ENCODE measurements at regions not wholly inside any gene's neighbourhood (a gene's known extent, or its start where the extent isn't known, plus 50 kb on each side); places are given as distances from the start of the nearest gene placed in this dataset.

GRCh38 chr18:22009242-22009641, 160.1 kb upstream of the GATA6 start:
- H4K20me1 ChIP-seq (ENCODE audit: insufficient read depth, low read length), result no peaks in the 10 kb centered on the region
- H3K27me3 ChIP-seq (ENCODE audit: insufficient read depth, low read length, poor library complexity), result no peaks in the 10 kb centered on the region
- no peak for DNase-seq
- ATAC-seq (ENCODE audit: insufficient read depth, low read depth), result no peak
- no peak overlapping the region for H3K27ac ChIP-seq (ENCODE audit: low read length)
- no peak overlapping the region for H3K4me2 ChIP-seq (ENCODE audit: insufficient read depth, low read length)
- no peak overlapping the region for H3K9ac ChIP-seq (ENCODE audit: low read depth, low read length)
- no peak overlapping the region for H3K4me3 ChIP-seq (ENCODE audit: low read depth in 1 of 2, low read length in 2 of 2)
- no peaks in the 10 kb centered on the region for H3K4me1 ChIP-seq (ENCODE audit: insufficient read depth, low read length)
- no peak overlapping the region for H2AFZ ChIP-seq (ENCODE audit: low read depth, low read length)
- no peaks in the 10 kb centered on the region for H3K36me3 ChIP-seq (ENCODE audit: insufficient read depth, low read length)
- no peak for TF ChIP-seq EZH2 (IDR thresholded peaks at IDR 0.05; ENCODE audit: borderline replicate concordance, low read depth, low read length, severe bottlenecking)
- TF ChIP-seq, protein P1, sequence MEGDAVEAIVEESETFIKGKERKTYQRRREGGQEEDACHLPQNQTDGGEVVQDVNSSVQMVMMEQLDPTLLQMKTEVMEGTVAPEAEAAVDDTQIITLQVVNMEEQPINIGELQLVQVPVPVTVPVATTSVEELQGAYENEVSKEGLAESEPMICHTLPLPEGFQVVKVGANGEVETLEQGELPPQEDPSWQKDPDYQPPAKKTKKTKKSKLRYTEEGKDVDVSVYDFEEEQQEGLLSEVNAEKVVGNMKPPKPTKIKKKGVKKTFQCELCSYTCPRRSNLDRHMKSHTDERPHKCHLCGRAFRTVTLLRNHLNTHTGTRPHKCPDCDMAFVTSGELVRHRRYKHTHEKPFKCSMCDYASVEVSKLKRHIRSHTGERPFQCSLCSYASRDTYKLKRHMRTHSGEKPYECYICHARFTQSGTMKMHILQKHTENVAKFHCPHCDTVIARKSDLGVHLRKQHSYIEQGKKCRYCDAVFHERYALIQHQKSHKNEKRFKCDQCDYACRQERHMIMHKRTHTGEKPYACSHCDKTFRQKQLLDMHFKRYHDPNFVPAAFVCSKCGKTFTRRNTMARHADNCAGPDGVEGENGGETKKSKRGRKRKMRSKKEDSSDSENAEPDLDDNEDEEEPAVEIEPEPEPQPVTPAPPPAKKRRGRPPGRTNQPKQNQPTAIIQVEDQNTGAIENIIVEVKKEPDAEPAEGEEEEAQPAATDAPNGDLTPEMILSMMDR (IDR thresholded peaks at IDR 0.05; ENCODE audit: borderline replicate concordance, extremely low read depth, low read length, poor library complexity, severe bottlenecking), result no peak
- no peaks in the 10 kb centered on the region for H3K9me3 ChIP-seq (ENCODE audit: insufficient read depth, low read length, severe bottlenecking)
- H3K79me2 ChIP-seq (ENCODE audit: insufficient read depth, low read length), result no peaks in the 10 kb centered on the region

DNA sequence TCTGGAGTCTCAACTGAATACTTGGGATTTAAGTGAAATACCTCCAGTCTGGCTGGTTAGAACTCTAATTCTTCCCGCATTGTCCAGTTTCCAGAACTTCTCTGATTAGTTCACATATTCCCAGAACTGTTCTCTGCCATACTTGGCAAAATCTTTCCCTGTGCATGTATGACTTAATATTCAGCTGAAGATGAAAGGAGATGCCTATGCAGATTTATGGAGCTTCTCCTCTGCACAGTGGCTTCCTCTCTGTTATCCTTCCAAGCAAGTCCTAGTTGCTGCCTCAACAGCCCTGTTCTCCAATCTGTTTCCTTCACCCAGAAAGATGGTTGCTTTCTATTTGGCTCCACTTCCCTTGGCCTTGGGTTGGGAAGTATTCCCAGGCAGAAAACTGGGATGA, 155.4 kb upstream of the GATA6 start:
- no peak overlapping the region for H2AFZ ChIP-seq (ENCODE audit: low read depth, low read length)
- no peak overlapping the region for H3K9ac ChIP-seq (ENCODE audit: low read depth, low read length)
- no peak for ATAC-seq (ENCODE audit: insufficient read depth, low read depth)
- H3K4me1 ChIP-seq (ENCODE audit: insufficient read depth, low read length), result peaks cover 7% of the 10 kb centered on the region
- H3K4me3 ChIP-seq (ENCODE audit: low read depth in 1 of 2, low read length in 2 of 2), result no peak overlapping the region
- H3K27me3 ChIP-seq (ENCODE audit: insufficient read depth, low read length, poor library complexity), result no peaks in the 10 kb centered on the region
- H3K36me3 ChIP-seq (ENCODE audit: insufficient read depth, low read length), result no peaks in the 10 kb centered on the region
- no peak overlapping the region for H3K27ac ChIP-seq (ENCODE audit: low read length)
- H3K9me3 ChIP-seq (ENCODE audit: insufficient read depth, low read length, severe bottlenecking), result no peaks in the 10 kb centered on the region
- H3K79me2 ChIP-seq (ENCODE audit: insufficient read depth, low read length), result no peaks in the 10 kb centered on the region
- H3K4me2 ChIP-seq (ENCODE audit: insufficient read depth, low read length), result no peak overlapping the region
- DNase-seq, result no peak
- H4K20me1 ChIP-seq (ENCODE audit: insufficient read depth, low read length), result no peaks in the 10 kb centered on the region
- TF ChIP-seq EZH2 (IDR thresholded peaks at IDR 0.05; ENCODE audit: borderline replicate concordance, low read depth, low read length, severe bottlenecking), result no peak
- TF ChIP-seq, protein P1 (IDR thresholded peaks at IDR 0.05; ENCODE audit: borderline replicate concordance, extremely low read depth, low read length, poor library complexity, severe bottlenecking), result no peak

DNA sequence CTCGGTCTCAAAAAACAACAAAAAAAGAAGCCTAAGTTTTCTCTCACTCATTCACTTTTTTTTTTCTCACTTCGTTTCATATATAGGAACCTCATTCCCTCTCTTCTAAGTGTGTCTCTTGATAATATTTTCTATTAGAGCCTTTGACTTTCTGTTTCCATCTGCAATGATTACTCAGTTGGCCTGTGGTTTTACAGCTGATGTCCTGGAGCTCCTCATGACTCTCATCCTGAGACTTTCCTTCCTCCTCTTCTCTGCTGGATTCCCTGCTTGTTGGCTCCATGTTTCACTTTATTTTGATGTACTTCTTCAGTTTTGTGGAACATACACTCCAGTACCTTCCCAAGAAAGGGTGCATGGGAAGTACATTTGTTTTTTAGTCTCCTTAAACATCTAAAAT, 154.2 kb upstream of the GATA6 start:
- no peaks in the 10 kb centered on the region for H3K9me3 ChIP-seq (ENCODE audit: insufficient read depth, low read length, severe bottlenecking)
- H3K4me3 ChIP-seq (ENCODE audit: low read depth in 1 of 2, low read length in 2 of 2), result no peak overlapping the region
- ATAC-seq (ENCODE audit: insufficient read depth, low read depth), result no peak
- no peak overlapping the region for H3K4me2 ChIP-seq (ENCODE audit: insufficient read depth, low read length)
- TF ChIP-seq, protein P1 (IDR thresholded peaks at IDR 0.05; ENCODE audit: borderline replicate concordance, extremely low read depth, low read length, poor library complexity, severe bottlenecking), result no peak
- no peak for TF ChIP-seq EZH2 (IDR thresholded peaks at IDR 0.05; ENCODE audit: borderline replicate concordance, low read depth, low read length, severe bottlenecking)
- H3K36me3 ChIP-seq (ENCODE audit: insufficient read depth, low read length), result no peaks in the 10 kb centered on the region
- no peak overlapping the region for H3K27ac ChIP-seq (ENCODE audit: low read length)
- H3K27me3 ChIP-seq (ENCODE audit: insufficient read depth, low read length, poor library complexity), result no peaks in the 10 kb centered on the region
- H4K20me1 ChIP-seq (ENCODE audit: insufficient read depth, low read length), result no peaks in the 10 kb centered on the region
- H2AFZ ChIP-seq (ENCODE audit: low read depth, low read length), result no peak overlapping the region
- DNase-seq, result no peak
- H3K79me2 ChIP-seq (ENCODE audit: insufficient read depth, low read length), result no peaks in the 10 kb centered on the region
- no peak overlapping the region for H3K9ac ChIP-seq (ENCODE audit: low read depth, low read length)
- H3K4me1 ChIP-seq (ENCODE audit: insufficient read depth, low read length), result peaks cover 13% of the 10 kb centered on the region

DNA sequence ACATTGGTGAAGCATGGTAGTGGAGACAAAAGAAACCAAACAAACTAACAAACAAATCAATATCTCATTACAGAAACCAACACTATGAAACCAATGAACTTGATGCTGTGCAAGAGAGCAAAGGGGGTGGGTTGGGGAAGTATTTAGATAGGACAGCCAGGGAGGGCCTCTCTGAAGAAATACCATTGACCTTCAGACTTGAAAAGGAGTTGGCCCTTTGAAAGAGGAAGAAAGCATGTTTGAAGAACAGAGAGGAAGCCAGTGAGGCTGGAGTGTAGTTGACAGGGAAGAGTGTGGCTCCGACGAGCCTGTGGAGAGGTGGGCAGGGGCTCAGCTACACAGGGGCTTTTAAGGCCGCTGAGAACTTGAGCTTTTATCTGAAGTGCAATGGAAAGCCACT, 151.0 kb upstream of the GATA6 start:
- DNase-seq, result peak; percentile 9

More for the DNA sequence above, 151.0 kb upstream of the GATA6 start:
- TF ChIP-seq EZH2 (IDR thresholded peaks at IDR 0.05; ENCODE audit: borderline replicate concordance, low read depth, low read length, severe bottlenecking), result no peak
- TF ChIP-seq, protein P1 (IDR thresholded peaks at IDR 0.05; ENCODE audit: borderline replicate concordance, extremely low read depth, low read length, poor library complexity, severe bottlenecking), result no peak
- H3K27ac ChIP-seq (ENCODE audit: low read length), result no peak overlapping the region
- H4K20me1 ChIP-seq (ENCODE audit: insufficient read depth, low read length), result no peaks in the 10 kb centered on the region
- H3K4me1 ChIP-seq (ENCODE audit: insufficient read depth, low read length), result peaks cover 13% of the 10 kb centered on the region
- H3K9me3 ChIP-seq (ENCODE audit: insufficient read depth, low read length, severe bottlenecking), result no peaks in the 10 kb centered on the region
- H3K9ac ChIP-seq (ENCODE audit: low read depth, low read length), result no peak overlapping the region
- H3K27me3 ChIP-seq (ENCODE audit: insufficient read depth, low read length, poor library complexity), result no peaks in the 10 kb centered on the region
- no peak overlapping the region for H3K4me2 ChIP-seq (ENCODE audit: insufficient read depth, low read length)
- peak; percentile 34; the same call in 1 of the 3 replicates for ATAC-seq (ENCODE audit: insufficient read depth, low read depth)
- no peaks in the 10 kb centered on the region for H3K36me3 ChIP-seq (ENCODE audit: insufficient read depth, low read length)
- no peak overlapping the region for H2AFZ ChIP-seq (ENCODE audit: low read depth, low read length)
- H3K4me3 ChIP-seq (ENCODE audit: low read depth in 1 of 2, low read length in 2 of 2), result no peak overlapping the region
- H3K79me2 ChIP-seq (ENCODE audit: insufficient read depth, low read length), result no peaks in the 10 kb centered on the region
